Mucosa of rectum (tissue), 2 donors: ENCODE measurements at regions not wholly inside any gene's neighbourhood (a gene's known extent, or its start where the extent isn't known, plus 50 kb on each side); places are given as distances from the start of the nearest gene placed in this dataset.

Source experiments
- H3K27ac ChIP-seq, 2 donors: one replicate each; pipeline ENCODE4 v1.7.0; 2013; ENCODE audit warnings: inconsistent platforms in 2 of 2, low read depth in 2 of 2, low read length in 2 of 2
- H3K27me3 ChIP-seq, 2 donors: one replicate each; pipeline ENCODE4 v1.7.0; 2013; ENCODE audit warnings: low read length in 2 of 2; ENCODE audit not compliant: control insufficient read depth in 2 of 2, insufficient read depth in 2 of 2
- H3K36me3 ChIP-seq, 2 donors: one replicate each; pipeline ENCODE4 v1.7.0; 2013; ENCODE audit warnings: low read length in 2 of 2; ENCODE audit not compliant: control insufficient read depth in 2 of 2, insufficient read depth in 2 of 2
- H3K4me1 ChIP-seq, 2 donors: one replicate each; pipeline ENCODE4 v1.7.0; 2013; ENCODE audit warnings: low read length in 2 of 2, mild to moderate bottlenecking in 1 of 2; ENCODE audit not compliant: control insufficient read depth in 2 of 2, insufficient read depth in 2 of 2
- H3K4me3 ChIP-seq, 2 donors: one replicate each; pipeline ENCODE4 v1.7.0; 2013; ENCODE audit warnings: low read length in 2 of 2
- H3K9ac ChIP-seq, 2 donors: one replicate each; pipeline ENCODE4 v1.7.0; 2013; ENCODE audit warnings: low read length in 2 of 2, low read depth in 1 of 2, mild to moderate bottlenecking in 1 of 2
- H3K9me3 ChIP-seq, 2 donors: one replicate each; pipeline ENCODE4 v1.7.0; 2013; ENCODE audit warnings: low read length in 2 of 2; ENCODE audit not compliant: control insufficient read depth in 2 of 2
- donor health status: healthy.
- donor health status: Normal muscosa, but diverticular disease.

DNA sequence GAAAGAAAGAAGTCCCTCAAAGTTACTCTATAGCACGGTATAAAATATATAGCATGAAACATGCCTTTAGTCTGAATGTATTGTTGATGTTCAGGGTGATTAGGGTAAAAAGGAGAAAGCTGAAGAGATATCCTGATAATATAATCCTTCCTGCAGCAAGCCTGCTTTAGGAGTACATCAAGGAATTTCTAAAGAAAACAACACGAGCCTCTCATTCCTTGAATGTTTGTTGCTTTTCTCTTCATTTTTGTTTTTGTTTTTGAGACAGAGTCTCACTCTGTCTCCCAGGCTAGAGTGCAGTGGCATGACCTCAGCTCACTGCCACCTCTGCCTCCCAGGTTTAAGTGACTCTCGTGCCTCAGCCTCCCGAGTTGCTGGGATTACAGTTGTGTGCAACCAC lies 79.1 kb downstream of the CD164 start:
- Histone ChIP-seq H3K36me3 (no peaks in the 10 kb centered on the region), H3K4me1 (peaks cover 8 to 25% of the 10 kb centered on the region in 2 donors), H3K27ac (peak overlapping the region in 1 of 2 donors; percentile 58), H3K4me3 (no peak overlapping the region), H3K27me3 (no peaks in the 10 kb centered on the region), H3K9ac (no peak overlapping the region), H3K9me3 (no peaks in the 10 kb centered on the region)

DNA sequence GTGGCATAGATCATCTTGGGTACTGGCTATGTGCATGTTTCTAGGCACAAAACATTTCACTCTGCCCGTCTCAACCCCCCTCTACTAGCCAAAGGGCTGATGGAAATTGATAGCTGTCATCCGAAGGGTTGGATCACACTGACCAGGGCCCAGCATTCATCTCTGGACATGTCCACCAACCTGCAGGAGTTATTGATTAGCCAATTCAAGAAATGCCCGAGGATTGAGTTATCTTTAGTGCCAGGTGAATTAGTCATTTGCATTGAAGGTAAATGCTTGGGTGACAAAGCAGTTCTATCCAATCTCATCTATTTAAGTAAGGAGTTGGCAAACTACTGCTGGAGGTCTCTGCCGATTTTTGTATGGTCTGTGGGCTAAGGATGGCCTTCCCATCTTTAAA lies 80.1 kb downstream of the CD164 start:
- H3K27me3 ChIP-seq, result no peaks in the 10 kb centered on the region
- no peak overlapping the region for H3K4me3 ChIP-seq
- H3K9ac ChIP-seq, result no peak overlapping the region
- H3K4me1 ChIP-seq, result peaks cover 18 to 34% of the 10 kb centered on the region in 2 donors
- H3K27ac ChIP-seq, result no peak overlapping the region
- H3K36me3 ChIP-seq, result no peaks in the 10 kb centered on the region
- no peaks in the 10 kb centered on the region for H3K9me3 ChIP-seq

- no peak overlapping the region for H3K27ac ChIP-seq
- no peak overlapping the region for H3K9ac ChIP-seq
- H3K36me3 ChIP-seq, result no peaks in the 10 kb centered on the region
- H3K4me3 ChIP-seq, result no peak overlapping the region
- H3K4me1 ChIP-seq, result peaks cover 22 to 38% of the 10 kb centered on the region in 2 donors
- H3K9me3 ChIP-seq, result no peaks in the 10 kb centered on the region
- no peaks in the 10 kb centered on the region for H3K27me3 ChIP-seq
These were observed 80.8 kb downstream of the CD164 start for GRCh38 chr6:109301418-109301817.

- H3K4me1 ChIP-seq, result peaks cover 28 to 40% of the 10 kb centered on the region in 2 donors
- no peaks in the 10 kb centered on the region for H3K27me3 ChIP-seq
- H3K9ac ChIP-seq, result no peak overlapping the region
- no peak overlapping the region for H3K4me3 ChIP-seq
- no peak overlapping the region for H3K27ac ChIP-seq
- H3K9me3 ChIP-seq, result no peaks in the 10 kb centered on the region
- no peaks in the 10 kb centered on the region for H3K36me3 ChIP-seq
These were observed 81.4 kb downstream of the CD164 start for GRCh38 chr6:109300874-109301273.

DNA sequence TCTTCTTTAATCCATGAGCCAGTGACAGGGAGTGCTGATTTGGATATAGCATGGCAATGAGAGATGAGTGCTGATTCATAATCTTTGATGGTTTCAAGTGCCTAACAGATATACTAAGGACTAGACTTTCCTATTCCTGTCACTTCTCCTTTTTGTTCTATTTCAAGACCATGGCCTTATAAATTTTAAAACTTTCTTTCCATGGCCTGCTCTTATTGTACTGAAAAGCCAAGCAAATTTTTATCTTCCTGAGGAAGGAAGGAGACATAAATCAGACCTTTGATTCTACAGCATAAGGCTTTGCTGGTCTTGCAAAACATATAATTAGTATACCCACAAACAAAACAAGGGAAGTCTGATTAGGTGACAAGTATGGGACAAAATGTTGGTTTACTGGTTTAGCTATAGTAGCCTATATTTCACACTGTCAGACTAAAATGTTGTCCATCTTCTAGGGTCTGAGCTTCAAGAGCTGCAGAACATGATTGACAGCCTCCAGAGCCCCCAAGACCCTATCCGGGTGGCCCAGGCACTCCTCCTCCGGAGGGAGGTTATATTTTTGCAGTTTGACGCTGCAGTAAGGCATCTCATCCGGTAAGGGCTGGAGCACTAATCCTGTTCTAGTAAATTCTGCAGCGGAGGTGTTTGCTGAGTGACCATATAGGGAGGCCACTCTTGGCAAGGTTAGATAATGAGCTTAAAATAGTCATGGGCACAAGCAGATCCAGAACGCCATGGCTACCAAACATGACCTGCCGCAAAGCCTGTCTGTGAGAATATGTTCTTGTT lies 82.3 kb downstream of the CD164 start:
- Histone ChIP-seq H3K4me1 (peaks cover 33 to 49% of the 10 kb centered on the region in 2 donors), H3K9ac (no peak overlapping the region), H3K36me3 (no peaks in the 10 kb centered on the region), H3K27me3 (no peaks in the 10 kb centered on the region), H3K27ac (peak overlapping the region in 1 of 2 donors; percentile 14), H3K9me3 (no peaks in the 10 kb centered on the region), H3K4me3 (no peak overlapping the region)

DNA sequence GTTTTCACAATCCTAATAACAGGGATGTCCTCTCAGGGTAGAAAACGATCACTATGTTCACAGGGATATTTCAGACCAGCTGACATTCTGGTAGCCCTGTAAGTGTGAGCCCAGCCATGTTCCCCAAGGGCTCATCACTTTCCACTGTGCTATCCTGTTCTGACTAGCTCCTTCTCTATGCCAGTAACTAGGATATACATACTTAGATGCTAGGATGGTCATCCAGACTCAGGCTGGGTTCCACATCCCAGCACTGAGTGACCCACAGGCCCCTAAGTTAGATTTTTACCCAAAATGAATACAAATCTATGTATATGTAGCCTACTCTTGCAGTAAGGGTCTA lies 83.0 kb downstream of the CD164 start:
- no peak overlapping the region for H3K4me3 ChIP-seq
- H3K9ac ChIP-seq, result no peak overlapping the region
- H3K9me3 ChIP-seq, result no peaks in the 10 kb centered on the region
- H3K27ac ChIP-seq, result no peak overlapping the region
- no peaks in the 10 kb centered on the region for H3K36me3 ChIP-seq
- H3K27me3 ChIP-seq, result no peaks in the 10 kb centered on the region
- H3K4me1 ChIP-seq, result peaks cover 29 to 50% of the 10 kb centered on the region in 2 donors

- H3K27ac ChIP-seq, result peak overlapping the region in 1 of 2 donors; percentile 91
- H3K27me3 ChIP-seq, result no peaks in the 10 kb centered on the region
- no peak overlapping the region for H3K9ac ChIP-seq
- no peaks in the 10 kb centered on the region for H3K36me3 ChIP-seq
- H3K4me1 ChIP-seq, result peaks cover 25 to 49% of the 10 kb centered on the region in 2 donors
- H3K9me3 ChIP-seq, result no peaks in the 10 kb centered on the region
- H3K4me3 ChIP-seq, result no peak overlapping the region
These were observed 83.5 kb downstream of the CD164 start for GRCh38 chr6:109298605-109299264.

DNA sequence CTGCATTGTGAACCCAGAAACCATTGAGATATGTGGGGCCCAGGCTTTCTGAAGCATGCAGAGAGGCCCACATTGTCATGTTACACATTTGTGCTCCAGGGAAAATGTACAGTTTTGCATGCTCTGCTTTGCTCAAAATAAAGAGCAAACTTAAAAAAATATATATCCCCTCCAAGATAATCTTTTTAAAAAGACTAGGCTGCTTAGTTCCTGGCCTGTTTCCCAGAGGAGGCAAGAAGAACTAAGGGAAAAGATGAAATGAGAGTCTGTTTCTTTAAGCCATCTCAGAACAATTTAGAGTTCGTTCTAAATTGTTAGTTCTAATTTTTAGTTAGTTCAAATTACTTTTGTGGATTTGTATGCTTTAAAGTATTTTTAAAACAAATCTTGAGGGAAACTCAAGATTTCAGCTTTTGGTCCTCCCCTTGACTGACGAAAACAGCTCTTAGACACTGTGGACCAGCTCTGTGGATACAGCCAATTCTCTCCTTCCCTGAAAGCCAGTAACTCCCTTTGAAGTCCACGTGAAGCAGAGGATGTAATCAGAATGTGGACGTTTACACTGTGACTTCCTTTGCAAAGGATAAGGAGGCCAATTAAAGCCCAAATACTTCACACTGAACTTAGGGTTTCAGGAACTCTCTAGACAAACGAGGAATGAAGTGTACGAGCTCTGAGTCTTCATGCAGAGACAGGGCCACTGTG lies 84.7 kb downstream of the CD164 start:
- no peaks in the 10 kb centered on the region for H3K27me3 ChIP-seq
- H3K36me3 ChIP-seq, result no peaks in the 10 kb centered on the region
- no peak overlapping the region for H3K4me3 ChIP-seq
- H3K9ac ChIP-seq, result peak overlapping the region; percentile 36 to 44
- H3K9me3 ChIP-seq, result no peaks in the 10 kb centered on the region
- peak overlapping the region; percentile 89 to 91 for H3K27ac ChIP-seq
- H3K4me1 ChIP-seq, result peaks cover 31 to 56% of the 10 kb centered on the region in 2 donors

DNA sequence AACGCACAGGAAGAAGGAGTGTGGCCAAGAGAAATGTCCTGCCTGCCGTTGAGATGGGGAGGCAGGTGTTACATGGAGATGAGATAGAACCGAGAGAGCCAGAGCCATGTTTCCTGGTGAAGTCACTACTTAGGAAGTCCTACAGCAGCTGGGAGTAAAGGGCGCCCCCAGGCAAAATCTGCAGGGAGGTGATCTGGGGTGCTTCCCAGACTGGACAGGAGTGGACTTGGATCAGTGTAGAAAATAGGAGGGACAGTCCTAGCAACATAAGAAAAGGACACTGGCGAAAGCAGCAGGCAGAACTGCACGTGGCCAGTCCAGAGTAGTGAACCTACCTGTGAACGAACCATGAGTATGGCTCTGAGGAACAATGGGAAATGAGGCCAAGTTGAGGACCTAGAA lies 85.3 kb downstream of the CD164 start:
- H3K27ac ChIP-seq, result peak overlapping the region; percentile 89 to 91
- no peaks in the 10 kb centered on the region for H3K27me3 ChIP-seq
- no peaks in the 10 kb centered on the region for H3K36me3 ChIP-seq
- peak overlapping the region; percentile 44 to 52 for H3K9ac ChIP-seq
- H3K4me3 ChIP-seq, result peak overlapping the region; percentile 0 to 23
- peaks cover 36 to 61% of the 10 kb centered on the region in 2 donors for H3K4me1 ChIP-seq
- H3K9me3 ChIP-seq, result no peaks in the 10 kb centered on the region

DNA sequence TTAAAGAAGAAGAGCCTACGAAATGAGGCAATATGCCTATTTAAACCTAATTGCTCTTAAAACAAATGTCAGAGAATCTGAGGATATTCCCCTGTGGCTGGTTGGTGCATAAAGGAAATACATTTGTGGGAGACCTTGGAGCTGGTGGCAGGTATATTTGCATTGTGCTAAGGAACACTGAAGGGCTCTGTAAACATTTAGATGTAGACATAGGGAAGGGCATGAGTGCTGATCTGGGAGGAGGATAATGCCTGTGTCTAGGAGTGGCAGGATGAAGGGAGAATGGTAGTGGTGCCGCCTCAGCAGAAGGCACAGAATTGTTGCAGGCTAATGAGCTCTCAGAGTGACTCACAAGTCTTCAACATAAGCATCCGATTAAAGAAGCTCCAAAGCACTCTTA lies 85.8 kb downstream of the CD164 start:
- Histone ChIP-seq H3K9me3 (no peaks in the 10 kb centered on the region), H3K4me3 (peak overlapping the region; percentile 0 to 10), H3K27me3 (no peaks in the 10 kb centered on the region), H3K9ac (peak overlapping the region; percentile 51 to 52), H3K36me3 (no peaks in the 10 kb centered on the region), H3K27ac (peak overlapping the region; percentile 89 to 91), H3K4me1 (peaks cover 36 to 67% of the 10 kb centered on the region in 2 donors)
